ENCODE measurements at regions not wholly inside any gene's neighbourhood (a gene's known extent, or its start where the extent isn't known, plus 50 kb on each side); places are given as distances from the start of the nearest gene placed in this dataset.

DNA sequence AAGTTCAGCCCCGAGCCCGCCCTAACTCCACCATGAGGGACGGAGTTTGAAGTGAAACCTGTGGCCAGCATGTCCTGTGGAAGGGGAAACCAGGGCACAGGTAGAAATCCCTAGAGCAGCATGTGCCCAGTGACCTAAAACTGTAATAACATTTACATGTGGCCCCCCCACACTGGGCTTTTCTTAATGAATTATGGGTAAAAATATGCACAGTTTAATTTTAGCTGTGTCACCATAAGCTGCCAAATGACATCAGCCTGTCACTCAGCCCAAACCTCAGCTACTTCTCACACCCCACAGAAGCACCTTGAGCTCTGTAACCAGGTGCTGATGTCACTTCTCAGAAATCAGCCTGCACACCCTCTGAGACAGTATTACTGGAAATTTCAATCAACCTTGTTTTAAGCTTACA is 50.0 kb upstream of the SLC19A1 start:
- peaks cover 11% of the 10 kb centered on the region for H3K9me3 Mint-ChIP-seq

DNA sequence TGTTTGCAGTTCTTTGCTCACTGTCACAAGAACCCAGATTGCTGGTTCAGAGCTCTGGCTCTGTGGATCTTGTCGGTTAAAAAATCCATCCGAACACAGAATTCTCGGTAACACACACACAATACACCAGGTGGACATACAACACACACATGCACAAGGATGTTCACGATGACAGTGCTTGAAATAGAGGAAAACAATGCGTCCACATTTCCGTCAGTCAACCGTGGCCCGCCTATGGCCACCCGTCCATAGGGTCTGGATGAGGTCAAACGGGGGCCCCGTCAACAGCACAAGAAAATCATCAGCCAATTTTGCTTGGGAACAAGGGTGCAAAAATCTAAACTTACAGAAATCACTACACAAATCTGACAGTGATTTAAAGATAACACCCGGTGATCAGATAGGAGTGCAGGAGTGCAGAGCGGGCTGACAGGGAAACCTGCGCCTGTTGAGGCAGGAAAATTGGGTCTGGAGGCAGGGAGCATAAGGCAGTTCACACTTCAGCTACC is 50.4 kb upstream of the SLC19A1 start:
- Mint-ChIP-seq H3K9me3 (peaks cover 8% of the 10 kb centered on the region), H3K36me3 (peaks cover 2% of the 10 kb centered on the region), H3K4me3 (peak overlapping the region; percentile 31), H3K27me3 (peaks cover 8% of the 10 kb centered on the region), H3K4me1 (ENCODE audit: low read depth) (peaks cover 25% of the 10 kb centered on the region), H3K27ac (no peak overlapping the region)
- intact Hi-C loops (cut with micrococcal nuclease): loop anchor here (1.0 to 5.0 kb wide), 8 partner anchors 15 to 305 kb away; partner anchors contain the start of genes PCBP3 and POFUT2
- ChIA-PET POLR2A (interaction anchor here (0.7 to 1.9 kb wide), 4 partner anchors 38 to 226 kb away, joined by 4 to 12 read pairs (median 6); no protein-coding TSS in a partner anchor), CTCF (interaction anchor here (0.7 to 1.7 kb wide), 7 partner anchors 9 to 300 kb away, joined by 3 to 6 read pairs (median 4); no protein-coding TSS in a partner anchor)
- DNase-seq: no peak

More for the DNA sequence above, 50.0 kb upstream of the SLC19A1 start:
- peak overlapping the region; percentile 31 for H3K4me3 Mint-ChIP-seq
- peaks cover 4% of the 10 kb centered on the region for H3K36me3 Mint-ChIP-seq
- no peak overlapping the region for H3K27ac Mint-ChIP-seq
- peaks cover 10% of the 10 kb centered on the region for H3K27me3 Mint-ChIP-seq
- ChIA-PET CTCF (interaction anchor here (0.7 to 1.7 kb wide), 7 partner anchors 9 to 300 kb away, joined by 3 to 6 read pairs (median 4); no protein-coding TSS in a partner anchor), POLR2A (interaction anchor here (0.7 to 1.9 kb wide), 4 partner anchors 37 to 226 kb away, joined by 4 to 12 read pairs (median 6); no protein-coding TSS in a partner anchor)
- DNase-seq: peak; percentile 89
- intact Hi-C loops (cut with micrococcal nuclease): loop anchor here (1.0 to 5.0 kb wide), 8 partner anchors 15 to 305 kb away; partner anchors contain the start of genes PCBP3 and POFUT2
- peaks cover 25% of the 10 kb centered on the region for H3K4me1 Mint-ChIP-seq (ENCODE audit: low read depth)

DNA sequence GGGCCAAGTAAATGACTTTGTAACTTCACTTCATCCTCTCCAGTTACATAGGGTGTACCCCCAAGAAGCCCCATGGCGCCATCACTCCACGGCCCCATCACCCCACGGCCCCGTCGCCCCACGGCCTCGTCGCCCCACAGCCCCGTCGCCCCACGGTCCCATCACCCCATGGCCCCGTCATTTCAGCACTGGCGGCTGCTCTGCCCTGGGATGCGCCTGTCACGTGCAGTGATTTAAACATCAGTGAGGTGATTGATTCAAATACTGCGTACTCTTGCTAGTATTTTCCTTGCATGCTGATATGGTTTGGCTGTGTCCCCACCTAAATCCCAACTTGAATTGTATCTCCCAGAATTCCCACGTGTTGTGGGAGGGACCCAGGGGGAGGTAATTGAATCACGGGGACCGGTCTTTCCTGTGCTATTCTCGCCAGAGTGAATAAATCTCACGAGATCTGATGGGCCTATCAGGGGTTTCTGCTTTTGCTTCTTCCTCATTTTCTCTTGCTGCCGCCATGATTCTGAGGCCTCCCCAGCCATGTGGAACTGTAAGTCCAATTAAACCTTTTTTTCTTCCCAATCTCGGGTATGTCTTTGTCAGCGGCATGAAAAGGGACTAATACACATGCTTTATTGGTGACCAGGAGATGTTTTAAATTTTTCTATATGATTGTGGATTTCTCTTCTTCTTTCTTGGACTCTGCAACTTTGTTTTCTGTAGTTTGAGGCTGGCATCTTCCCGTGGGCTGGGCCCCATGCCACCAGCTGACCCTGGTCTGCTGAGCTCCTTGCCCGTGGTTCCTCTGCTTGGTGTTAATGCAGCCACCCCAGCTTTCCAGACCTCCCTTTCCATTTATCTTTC is 50.1 kb upstream of the PCBP3 start:
- ChIA-PET POLR2A (interaction anchor here (1.6 to 1.9 kb wide), 2 partner anchors 38 to 42 kb away, joined by 9 to 12 read pairs; no protein-coding TSS in a partner anchor), CTCF (interaction anchor here (1.1 to 1.7 kb wide), 3 partner anchors 39 to 52 kb away, joined by 3 to 5 read pairs (median 4); no protein-coding TSS in a partner anchor)
- Mint-ChIP-seq H3K4me3 (no peak overlapping the region), H3K36me3 (no peaks in the 10 kb centered on the region), H3K9me3 (peaks cover 3% of the 10 kb centered on the region), H3K27ac (no peak overlapping the region), H3K27me3 (peaks cover 7% of the 10 kb centered on the region), H3K4me1 (ENCODE audit: low read depth) (peaks cover 18% of the 10 kb centered on the region)
- DNase-seq: peak; percentile 20
- intact Hi-C loops (cut with micrococcal nuclease): loop anchor here (2.0 to 5.0 kb wide), 2 partner anchors 21 to 306 kb away; partner anchors contain the start of gene POFUT2
